GM21367 (cell line): ENCODE measurements at regions not wholly inside any gene's neighbourhood (a gene's known extent, or its start where the extent isn't known, plus 50 kb on each side); places are given as distances from the start of the nearest gene placed in this dataset.
"Not testable (repeated sequence)": the region's sequence is repeated elsewhere in the genome, so short reads cannot be mapped to it uniquely, and the experiment has no call there.

Experiments
- ATAC-seq: cut with Tn5 transposase; IDR thresholded peaks from one replicate; pipeline ENCODE4 v1.9.1; 2021; ENCODE audit not compliant: unreplicated experiment

DNA sequence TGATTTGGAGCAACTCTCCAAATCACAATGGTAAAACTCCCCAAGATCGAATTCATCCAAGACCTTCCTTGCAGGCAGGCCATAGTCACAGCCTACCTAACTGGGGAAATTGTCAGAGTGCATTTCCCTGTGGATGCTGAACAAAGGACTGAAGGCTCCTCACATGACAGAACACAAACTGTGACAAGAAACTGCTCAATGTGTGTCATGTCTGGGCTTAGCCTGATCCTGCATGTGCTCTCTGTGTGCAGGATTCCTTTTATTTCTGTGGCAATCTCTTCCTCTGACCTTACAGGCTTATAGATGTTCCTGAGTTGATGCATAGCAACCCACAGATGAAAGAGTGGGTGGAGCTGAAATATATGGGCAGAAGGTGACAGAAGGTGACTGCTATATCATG, 465.8 kb downstream of the ICE1 start:
- ATAC-seq = no peak

DNA sequence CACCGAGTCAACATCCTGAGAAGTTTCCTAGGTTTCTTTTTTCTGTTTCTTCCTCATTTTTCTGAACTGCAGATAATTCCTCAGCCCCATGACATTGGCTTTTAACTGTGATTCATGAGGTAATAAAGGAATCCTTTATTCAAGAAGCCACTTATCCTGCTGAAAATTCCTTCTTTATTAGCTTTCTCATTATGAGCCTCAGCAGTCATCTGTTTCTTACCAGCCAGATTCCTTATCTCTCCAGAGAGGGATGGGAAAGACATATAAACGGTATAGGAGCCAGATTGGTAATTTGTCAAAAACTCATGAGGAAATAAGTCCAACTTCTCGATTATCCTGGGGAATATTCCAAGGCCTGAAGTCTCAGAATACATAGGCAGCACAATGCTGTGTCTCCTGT, 465.4 kb downstream of the ICE1 start:
- ATAC-seq = no peak

- ATAC-seq = peak; percentile 80
Observed at GRCh38 chr5:5886812-5887486, 464.5 kb downstream of the ICE1 start.

GRCh38 chr5:5886353-5886752, 463.9 kb downstream of the ICE1 start:
- no peak for ATAC-seq

DNA sequence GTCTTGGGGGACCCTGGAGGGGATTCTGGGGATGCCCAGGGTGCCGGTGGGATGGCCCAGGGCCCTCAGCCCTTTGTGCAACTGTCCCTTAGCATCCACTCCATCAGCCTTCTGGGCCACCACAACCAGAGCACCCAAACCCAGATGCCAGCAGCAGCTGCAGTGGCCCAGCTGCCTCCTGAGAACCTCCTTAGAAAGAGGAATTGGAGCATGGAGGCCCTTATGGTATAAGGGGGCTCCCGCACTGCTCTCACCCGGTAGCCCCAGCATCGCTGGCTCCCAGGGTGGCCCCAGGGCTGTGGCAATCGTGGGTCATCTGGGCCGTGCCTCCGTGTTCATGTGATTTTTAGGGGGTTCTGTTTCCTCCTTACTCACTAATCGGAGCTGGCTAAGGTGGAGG, 463.3 kb downstream of the ICE1 start:
- no peak for ATAC-seq

DNA sequence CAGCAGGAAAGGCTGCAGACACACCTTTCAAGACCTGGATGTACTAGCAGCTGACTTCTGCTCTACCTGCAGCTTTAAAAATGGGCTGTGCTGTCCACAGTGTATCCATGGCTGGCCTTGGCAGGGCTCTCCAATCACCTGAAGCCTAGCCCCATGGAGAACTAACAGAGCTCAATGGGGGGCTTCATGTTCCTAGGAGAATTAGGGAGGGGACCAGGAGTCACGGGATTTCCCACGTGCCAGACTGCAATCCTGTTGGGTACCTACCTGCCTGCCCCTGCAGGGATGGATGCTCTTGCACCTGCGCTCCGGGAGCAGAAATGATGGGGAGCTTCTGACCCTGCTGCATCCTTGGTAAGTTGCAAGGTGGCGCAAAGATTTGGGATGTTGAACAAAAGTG, 462.1 kb downstream of the ICE1 start:
- no peak for ATAC-seq

DNA sequence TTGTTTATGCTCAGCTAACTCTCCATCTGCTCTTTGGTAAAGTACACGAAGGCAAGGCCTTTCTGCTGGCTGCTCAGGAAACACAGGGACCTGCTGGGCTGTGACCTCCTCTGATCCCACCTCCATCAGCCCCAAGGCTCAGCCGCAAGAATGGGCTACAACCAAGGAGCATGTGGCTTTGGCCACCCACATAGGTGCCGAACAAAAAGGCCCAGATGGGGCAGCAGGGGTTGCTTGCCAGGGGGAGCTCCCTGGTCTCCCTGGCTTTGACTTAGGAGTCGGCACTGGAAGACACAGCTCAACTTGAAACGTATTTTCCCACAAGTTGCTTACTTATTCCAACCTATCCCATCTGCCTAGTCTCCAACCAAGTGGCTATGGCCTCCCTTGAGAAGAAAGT, 461.1 kb downstream of the ICE1 start:
- no peak for ATAC-seq

DNA sequence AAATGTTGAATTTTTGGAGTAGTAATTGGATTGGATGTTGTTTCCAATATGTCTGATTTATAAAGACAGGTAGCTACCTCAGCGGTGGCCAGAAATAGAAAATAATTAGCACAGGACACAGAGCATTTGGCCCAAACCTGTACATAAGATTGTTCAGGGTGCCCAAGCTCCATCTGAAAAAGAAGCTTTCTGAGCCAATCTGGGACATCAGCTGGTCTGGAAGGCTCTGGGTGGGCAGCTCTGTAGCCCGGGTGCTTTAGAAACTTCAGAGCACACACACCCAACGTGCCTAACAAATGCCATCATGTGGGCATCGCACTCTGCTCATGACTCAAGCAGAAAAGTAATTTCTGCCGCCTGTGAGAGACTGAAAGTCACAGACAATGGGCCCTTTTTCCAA, 460.7 kb downstream of the ICE1 start:
- no peak for ATAC-seq

DNA sequence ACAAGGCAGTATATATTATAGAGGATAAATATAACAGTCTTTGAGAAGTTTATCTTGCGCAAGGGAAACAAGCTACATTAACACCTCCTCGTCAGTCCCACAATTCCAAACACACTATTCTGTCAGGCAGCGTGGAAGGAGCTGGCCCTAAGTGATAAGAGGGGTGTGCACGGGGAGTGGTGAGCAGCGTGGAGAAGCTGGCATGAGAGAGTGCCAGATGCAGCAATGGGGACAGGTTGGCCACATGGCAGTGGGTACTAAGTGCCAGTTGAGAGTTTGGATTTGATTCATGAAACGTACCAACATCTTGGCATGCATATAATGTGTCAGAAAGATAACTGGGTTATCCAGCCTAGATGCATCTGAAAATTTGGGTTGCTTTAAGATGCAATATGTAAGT, 460.2 kb downstream of the ICE1 start:
- ATAC-seq = no peak

GRCh38 chr5:5881294-5881693, 458.8 kb downstream of the ICE1 start:
- ATAC-seq = peak; percentile 73

DNA sequence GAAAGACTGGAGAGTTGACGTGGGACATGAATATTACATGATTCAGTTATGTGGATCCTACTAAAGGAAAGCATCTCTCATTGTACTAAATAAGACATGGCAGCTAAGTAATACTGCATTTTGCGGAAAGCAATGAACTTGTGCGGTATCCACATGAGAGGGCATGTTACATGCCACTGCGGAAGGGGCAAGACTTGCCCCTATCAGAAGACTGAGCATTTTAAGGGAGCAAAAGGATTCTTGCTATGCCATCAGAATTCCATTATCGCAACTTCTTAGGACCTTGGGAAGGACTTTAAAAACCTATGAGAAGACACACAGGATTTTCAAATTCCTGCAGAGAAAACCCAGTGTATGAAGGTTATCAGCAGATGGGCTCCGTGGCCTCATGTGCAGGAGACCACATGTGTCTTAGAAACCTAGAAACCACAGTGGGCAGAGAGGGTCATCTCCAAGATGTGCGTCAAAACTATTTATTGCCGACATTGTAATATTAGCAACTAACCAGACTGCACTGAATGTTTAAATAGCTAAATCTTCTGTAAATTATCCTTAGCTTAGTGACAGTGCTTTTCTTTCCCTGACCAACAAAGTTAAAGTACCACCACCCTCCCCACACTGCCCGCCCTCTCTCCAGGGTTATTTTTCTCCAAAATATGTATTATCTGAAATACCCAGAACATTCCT, 457.7 kb downstream of the ICE1 start:
- no peak for ATAC-seq

GRCh38 chr5:5857396-5857795, 434.9 kb downstream of the ICE1 start:
- ATAC-seq = no peak

GRCh38 chr5:5854087-5854486, 431.6 kb downstream of the ICE1 start:
- no peak for ATAC-seq

- ATAC-seq = no peak
Observed at GRCh38 chr5:5838493-5838892, 416.0 kb downstream of the ICE1 start.

DNA sequence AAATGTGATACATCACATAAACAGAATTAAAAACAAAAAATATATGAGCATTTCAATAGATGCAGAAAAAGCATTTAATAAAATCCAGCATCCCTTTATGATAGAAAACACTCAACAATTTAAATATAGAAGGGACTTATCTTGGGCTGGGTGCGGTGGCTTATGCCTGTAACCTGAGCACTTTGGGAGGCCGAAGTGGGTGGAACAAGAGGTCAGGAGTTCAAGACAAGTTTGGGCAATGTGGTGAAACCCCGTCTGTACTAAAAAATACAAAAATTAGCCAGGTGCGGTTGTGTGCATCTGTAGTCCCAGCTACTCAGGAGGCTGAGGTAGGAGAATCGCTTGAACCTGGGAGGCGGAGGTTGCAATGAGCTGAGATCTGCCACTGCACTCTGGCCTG, 409.1 kb downstream of the ICE1 start:
- not testable (repeated sequence) for ATAC-seq

GRCh38 chr5:5828619-5829018, 406.1 kb downstream of the ICE1 start:
- ATAC-seq = no peak

DNA sequence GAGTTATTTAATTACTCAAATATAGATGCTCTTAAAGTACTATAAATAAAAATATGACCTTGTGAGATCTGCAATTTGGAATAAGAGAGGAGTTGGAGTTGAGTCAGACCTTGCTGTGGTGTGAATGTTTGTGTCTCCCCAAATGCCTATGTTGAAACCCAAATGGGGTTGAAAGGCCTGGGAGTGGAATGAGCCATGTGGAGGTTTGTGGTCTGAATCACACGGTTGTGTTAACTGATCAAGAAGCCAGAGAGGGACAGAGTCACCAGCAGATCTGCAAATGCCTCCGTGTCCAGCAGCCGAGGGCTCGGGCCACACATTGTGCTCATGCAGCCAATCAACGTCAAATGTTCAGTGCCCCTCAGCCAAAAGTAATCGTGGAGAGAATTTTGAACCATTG, 404.4 kb downstream of the ICE1 start:
- ATAC-seq = no peak

GRCh38 chr5:5822729-5823257, 400.3 kb downstream of the ICE1 start:
- no peak for ATAC-seq

- no peak for ATAC-seq
Observed at GRCh38 chr5:5816960-5817359, 394.5 kb downstream of the ICE1 start.

GRCh38 chr5:5813441-5813840, 391.0 kb downstream of the ICE1 start:
- ATAC-seq = no peak

GRCh38 chr5:5810461-5810860, 388.0 kb downstream of the ICE1 start:
- no peak for ATAC-seq

DNA sequence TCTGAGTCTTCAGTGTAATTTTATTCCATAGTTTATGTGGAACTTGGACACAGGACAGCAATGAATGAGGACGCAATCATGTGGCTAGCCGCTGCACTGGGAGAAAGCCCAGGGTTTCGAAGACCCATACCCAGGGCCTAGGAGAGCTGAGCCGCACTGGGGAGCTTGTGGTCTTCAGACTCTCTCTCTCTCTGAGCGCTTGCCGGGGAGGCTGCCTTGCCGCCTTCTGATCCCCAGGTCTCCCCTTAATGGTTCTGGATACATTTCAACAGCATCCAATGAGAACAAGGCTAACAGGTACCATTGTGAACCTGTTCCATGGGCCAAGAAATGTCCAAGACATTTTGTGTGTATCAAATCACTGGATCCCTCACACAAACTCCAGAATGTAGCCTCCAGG, 383.4 kb downstream of the ICE1 start:
- ATAC-seq = no peak
